Smooth muscle cell (in vitro differentiated cells): ENCODE measurements at regions not wholly inside any gene's neighbourhood (a gene's known extent, or its start where the extent isn't known, plus 50 kb on each side); places are given as distances from the start of the nearest gene placed in this dataset.

Source experiments
- DNase-seq: peaks from one replicate; lab custom pipeline; 2025; ENCODE audit not compliant: unreplicated experiment; lab: John Stamatoyannopoulos, UW
- H2AFZ ChIP-seq: fragments of 200-600 bp; sonication (generic); 2 replicates; pipeline ENCODE4 v1.6.0; 2016; ENCODE audit warnings: antibody characterized with exemption, low read depth, mild to moderate bottlenecking
- H3F3A ChIP-seq: fragments of 200-600 bp; sonication (generic); 2 replicates; pipeline ENCODE4 v1.6.0; 2017; ENCODE audit warnings: antibody characterized with exemption, low read depth
- H3K27ac ChIP-seq: fragments of 200-600 bp; sonication (generic); 2 replicates; pipeline ENCODE4 v1.5.1; 2016; ENCODE audit warnings: low read depth, mild to moderate bottlenecking
- H3K27me3 ChIP-seq: fragments of 200-600 bp; sonication (generic); 2 replicates; pipeline ENCODE4 v1.6.1; 2016; ENCODE audit warnings: low read depth, mild to moderate bottlenecking
- H3K36me3 ChIP-seq: fragments of 200-600 bp; sonication (generic); 2 replicates; pipeline ENCODE4 v1.5.1; 2016; ENCODE audit warnings: low read depth
- H3K4me1 ChIP-seq: fragments of 200-600 bp; sonication (generic); 2 replicates; pipeline ENCODE4 v1.5.1; 2016; ENCODE audit warnings: low read depth
- H3K4me2 ChIP-seq: fragments of 200-600 bp; sonication (generic); 2 replicates; pipeline ENCODE4 v1.6.0; 2016; ENCODE audit warnings: mild to moderate bottlenecking
- H3K4me3 ChIP-seq: fragments of 200-600 bp; sonication (generic); 2 replicates; pipeline ENCODE4 v1.5.1; 2016; ENCODE audit warnings: mild to moderate bottlenecking
- H3K79me2 ChIP-seq: fragments of 200-600 bp; sonication (generic); 2 replicates; pipeline ENCODE4 v1.6.0; 2016; ENCODE audit warnings: low read depth, mild to moderate bottlenecking
- H3K9ac ChIP-seq: fragments of 200-600 bp; sonication (generic); 2 replicates; pipeline ENCODE4 v1.6.0; 2016; ENCODE audit warnings: low read depth
- H3K9me3 ChIP-seq: fragments of 200-600 bp; sonication (generic); replicated peaks from 2 replicates; pipeline ENCODE4 v1.5.1; 2016; ENCODE audit warnings: low read depth
- H4K20me1 ChIP-seq: fragments of 200-600 bp; sonication (generic); 2 replicates; pipeline ENCODE4 v1.6.0; 2016; ENCODE audit warnings: low read depth
- CTCF ChIP-seq: fragments of 200-600 bp; sonication (generic); IDR thresholded peaks from 2 replicates; pipeline ENCODE4 v1.5.1; 2017; ENCODE audit warnings: borderline replicate concordance, mild to moderate bottlenecking, antibody characterized with exemption; ENCODE audit not compliant: insufficient read depth, poor library complexity, severe bottlenecking
- WGBS: methylation state at CpG from one replicate; pipeline ENCODE4 v1.1.7; 2016; ENCODE audit warnings: low lambda C conversion rate; 5-methylcytosine and 5-hydroxymethylcytosine counted together

GRCh38 chr16:80418517-80419355 lies 122.1 kb upstream of the DYNLRB2 start:
- Histone ChIP-seq H2AFZ (no peak overlapping the region), H3K4me3 (no peak overlapping the region), H3K27ac (no peak overlapping the region), H3K27me3 (peaks cover 29% of the 10 kb centered on the region), H3F3A (no peaks in the 10 kb centered on the region), H4K20me1 (no peaks in the 10 kb centered on the region), H3K4me1 (no peaks in the 10 kb centered on the region), H3K9ac (no peak overlapping the region), H3K79me2 (no peaks in the 10 kb centered on the region), H3K4me2 (no peak overlapping the region), H3K9me3 (no peaks in the 10 kb centered on the region), H3K36me3 (no peaks in the 10 kb centered on the region)
- 94% methylated on average over 8 of the region's 8 CpGs for WGBS
- no peak for TF ChIP-seq CTCF
- no peak for DNase-seq

- no peaks in the 10 kb centered on the region for H3K9me3 ChIP-seq
- no peak for TF ChIP-seq CTCF
- no peaks in the 10 kb centered on the region for H3F3A ChIP-seq
- H4K20me1 ChIP-seq, result no peaks in the 10 kb centered on the region
- no peaks in the 10 kb centered on the region for H3K36me3 ChIP-seq
- H3K9ac ChIP-seq, result no peak overlapping the region
- DNase-seq, result no peak
- no peak overlapping the region for H2AFZ ChIP-seq
- H3K4me3 ChIP-seq, result no peak overlapping the region
- no peak overlapping the region for H3K27ac ChIP-seq
- WGBS, result 94% methylated on average over 4 of the region's 4 CpGs
- peaks cover 20% of the 10 kb centered on the region for H3K27me3 ChIP-seq
- H3K4me2 ChIP-seq, result no peak overlapping the region
- H3K4me1 ChIP-seq, result no peaks in the 10 kb centered on the region
- H3K79me2 ChIP-seq, result no peaks in the 10 kb centered on the region
These were observed 123.0 kb upstream of the DYNLRB2 start for GRCh38 chr16:80417706-80418271.

- Histone ChIP-seq H3K9ac (no peak overlapping the region), H3K27me3 (peaks cover 65% of the 10 kb centered on the region), H3K27ac (no peak overlapping the region), H3K4me3 (no peak overlapping the region), H3K79me2 (no peaks in the 10 kb centered on the region), H4K20me1 (no peaks in the 10 kb centered on the region), H3F3A (no peaks in the 10 kb centered on the region), H3K4me1 (no peaks in the 10 kb centered on the region), H3K4me2 (no peak overlapping the region), H3K36me3 (no peaks in the 10 kb centered on the region), H2AFZ (no peak overlapping the region), H3K9me3 (no peaks in the 10 kb centered on the region)
- TF ChIP-seq CTCF, result no peak
- no peak for DNase-seq
- WGBS, result 76% methylated on average over 1 of the region's 1 CpG
These were observed 132.8 kb upstream of the DYNLRB2 start for GRCh38 chr16:80408014-80408413.
